Neural cell (in vitro differentiated cells): ENCODE measurements at regions not wholly inside any gene's neighbourhood (a gene's known extent, or its start where the extent isn't known, plus 50 kb on each side); places are given as distances from the start of the nearest gene placed in this dataset.

Experiments
- CTCF ChIP-seq: fragments of 450-650 bp; IDR thresholded peaks from 2 replicates; pipeline ENCODE4 v1.5.1; 2014; ENCODE audit warnings: antibody characterized with exemption, mild to moderate bottlenecking, moderate library complexity; ENCODE audit not compliant: poor library complexity, severe bottlenecking
- EP300 ChIP-seq: fragments of 450-650 bp; conservative IDR thresholded peaks from 2 replicates; pipeline ENCODE4 v1.6.1; 2014; ENCODE audit warnings: antibody characterized with exemption, mild to moderate bottlenecking, moderate library complexity; ENCODE audit not compliant: poor library complexity, severe bottlenecking
- EZH2 ChIP-seq: fragments of 200-600, 300-800 bp; shearing (Covaris generic), sonication (generic); IDR thresholded peaks from 2 replicates; pipeline ENCODE4 v1.6.1; 2014; ENCODE audit warnings: antibody characterized with exemption, low read length, borderline replicate concordance, mild to moderate bottlenecking; ENCODE audit not compliant: insufficient read depth, poor library complexity, severe bottlenecking
- POLR2AphosphoS5 ChIP-seq: IDR thresholded peaks from 2 replicates; pipeline ENCODE4 v1.6.1; 2012
- RAD21 ChIP-seq: fragments of 450-650 bp; conservative IDR thresholded peaks from 2 replicates; pipeline ENCODE4 v1.6.1; 2014; ENCODE audit warnings: antibody characterized with exemption, mild to moderate bottlenecking, moderate library complexity
- REST ChIP-seq: IDR thresholded peaks from 2 replicates; pipeline ENCODE4 v1.6.1; 2012; ENCODE audit warnings: borderline replicate concordance
- SMC3 ChIP-seq: fragments of 450-650 bp; conservative IDR thresholded peaks from 2 replicates; pipeline ENCODE4 v1.6.1; 2014; ENCODE audit warnings: antibody characterized with exemption, mild to moderate bottlenecking, moderate library complexity; ENCODE audit not compliant: poor library complexity
- TAF1 ChIP-seq: IDR thresholded peaks from 2 replicates; pipeline ENCODE4 v1.6.1; 2012; ENCODE audit warnings: low read depth

GRCh38 chr2:21890041-21890440, 766.3 kb downstream of the TDRD15 start:
- no peak for TF ChIP-seq CTCF
- TF ChIP-seq SMC3, result no peak
- no peak for TF ChIP-seq POLR2AphosphoS5
- no peak for TF ChIP-seq EZH2
- TF ChIP-seq EP300, result no peak
- TF ChIP-seq REST, result no peak
- TF ChIP-seq RAD21, result no peak
- TF ChIP-seq TAF1, result no peak
